NCI-H1694 (cell line): ENCODE measurements at regions not wholly inside any gene's neighbourhood (a gene's known extent, or its start where the extent isn't known, plus 50 kb on each side); places are given as distances from the start of the nearest gene placed in this dataset.
"Not testable (repeated sequence)": the region's sequence is repeated elsewhere in the genome, so short reads cannot be mapped to it uniquely, and the experiment has no call there.

Source experiments
- DNase-seq: peaks from one replicate; lab custom pipeline; 2025; lab: John Stamatoyannopoulos, UW

DNA sequence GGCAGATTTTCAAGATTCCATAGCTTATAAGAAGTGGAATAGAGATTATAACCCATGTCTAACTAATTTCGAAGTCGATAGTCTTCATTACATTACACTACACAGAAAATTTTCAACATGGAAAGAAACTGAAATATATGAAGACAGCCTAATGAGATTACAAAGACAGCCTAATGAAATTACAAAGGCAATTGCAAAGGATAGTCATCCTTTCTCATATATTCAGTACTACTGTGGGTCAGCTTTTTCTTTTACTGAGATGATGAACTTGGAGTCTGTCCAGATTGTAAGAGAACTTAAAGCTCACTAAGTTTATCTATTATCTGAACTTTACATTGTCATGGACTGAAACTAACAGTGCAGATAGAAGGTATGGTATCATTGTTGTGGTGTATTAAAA is 304.4 kb upstream of the MBL2 start:
- no peak for DNase-seq

GRCh38 chr10:53075469-53075868 is 302.9 kb upstream of the MBL2 start:
- no peak for DNase-seq

GRCh38 chr10:53072144-53072543 is 299.6 kb upstream of the MBL2 start:
- DNase-seq = no peak

DNA sequence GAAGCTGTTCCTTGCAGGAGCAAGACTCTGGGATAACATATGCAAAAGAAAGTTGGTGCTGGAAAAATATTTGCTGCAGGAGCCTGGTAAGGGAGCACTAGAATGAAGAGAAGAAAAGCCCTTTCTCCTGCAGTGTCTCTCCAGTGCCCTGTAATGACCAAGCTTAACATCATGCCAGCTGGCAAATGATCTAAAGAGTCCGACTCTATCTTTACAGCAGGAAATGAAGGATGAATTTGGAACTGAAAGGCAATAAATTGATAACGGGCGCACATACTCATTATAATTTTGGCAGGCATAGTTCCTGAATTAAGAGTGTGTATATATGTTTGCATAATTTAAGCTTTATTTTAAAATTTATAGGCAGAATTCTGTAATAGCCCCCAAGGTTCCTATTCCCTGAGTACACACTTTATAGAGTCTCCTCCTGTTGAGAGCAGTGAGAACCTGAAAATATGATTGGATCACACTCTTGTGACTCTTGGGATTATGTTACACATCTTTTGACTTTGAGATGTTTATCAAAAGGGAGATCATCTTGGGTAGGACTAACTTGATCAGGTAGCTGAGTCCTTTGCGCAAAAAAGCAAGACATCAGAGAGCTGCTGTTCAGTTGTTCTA is 299.0 kb upstream of the MBL2 start:
- DNase-seq = no peak

GRCh38 chr10:53069013-53069412 is 296.4 kb upstream of the MBL2 start:
- no peak for DNase-seq

- no peak for DNase-seq
These were observed 292.0 kb upstream of the MBL2 start for GRCh38 chr10:53064614-53065013.

DNA sequence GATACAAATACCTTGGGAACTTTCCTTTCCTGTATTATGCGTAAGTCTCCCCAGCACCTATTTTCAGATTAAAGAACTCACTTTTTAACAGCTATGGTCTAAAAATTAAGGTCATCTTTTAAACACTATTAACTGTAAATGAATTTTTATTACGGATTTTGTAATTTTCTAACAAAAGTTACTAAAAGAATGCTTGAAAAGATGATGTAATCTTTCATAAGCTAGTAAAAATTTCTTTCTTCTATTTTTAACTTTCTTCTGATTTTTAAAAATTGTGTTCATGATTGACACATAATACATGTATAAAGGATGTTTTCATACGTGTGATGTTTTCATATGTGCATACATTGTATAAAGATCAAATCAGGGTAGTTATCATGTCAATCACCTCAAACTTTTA is 291.2 kb upstream of the MBL2 start:
- no peak for DNase-seq

DNA sequence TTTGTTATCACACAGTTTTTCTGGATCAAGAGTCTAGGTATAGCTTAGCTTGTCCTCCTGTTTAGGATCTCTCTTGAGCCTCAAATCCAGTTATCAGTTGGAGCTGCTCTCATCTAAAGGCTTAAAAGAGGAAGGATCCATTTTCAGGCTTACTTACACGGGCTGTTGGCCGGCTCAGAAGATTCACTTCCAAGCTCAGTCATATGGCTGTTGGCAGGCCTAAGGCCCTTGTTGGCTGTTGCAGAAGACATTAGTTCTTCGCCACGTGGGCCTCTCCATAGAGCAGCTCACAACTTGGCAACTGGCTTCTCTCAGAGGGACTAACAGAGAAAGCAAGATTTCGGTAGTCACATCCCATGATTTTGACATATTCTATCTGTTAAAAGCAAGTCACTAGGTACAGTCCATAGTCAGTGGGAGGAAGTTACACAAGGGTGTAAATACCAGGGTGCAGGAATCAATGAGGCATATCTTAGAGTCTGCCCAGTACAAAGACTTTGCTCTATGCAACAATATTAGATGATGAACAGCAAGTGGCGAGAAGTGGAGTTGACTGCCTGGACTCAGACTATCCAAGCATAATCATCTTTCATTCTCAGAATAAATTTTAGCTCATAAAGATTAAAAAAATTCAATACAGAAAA is 280.1 kb upstream of the MBL2 start:
- DNase-seq = no peak

GRCh38 chr10:53045315-53045714 is 272.7 kb upstream of the MBL2 start:
- no peak for DNase-seq

GRCh38 chr10:53035823-53036222 is 263.2 kb upstream of the MBL2 start:
- not testable (repeated sequence) for DNase-seq

GRCh38 chr10:53033396-53033795 is 260.8 kb upstream of the MBL2 start:
- DNase-seq = no peak

DNA sequence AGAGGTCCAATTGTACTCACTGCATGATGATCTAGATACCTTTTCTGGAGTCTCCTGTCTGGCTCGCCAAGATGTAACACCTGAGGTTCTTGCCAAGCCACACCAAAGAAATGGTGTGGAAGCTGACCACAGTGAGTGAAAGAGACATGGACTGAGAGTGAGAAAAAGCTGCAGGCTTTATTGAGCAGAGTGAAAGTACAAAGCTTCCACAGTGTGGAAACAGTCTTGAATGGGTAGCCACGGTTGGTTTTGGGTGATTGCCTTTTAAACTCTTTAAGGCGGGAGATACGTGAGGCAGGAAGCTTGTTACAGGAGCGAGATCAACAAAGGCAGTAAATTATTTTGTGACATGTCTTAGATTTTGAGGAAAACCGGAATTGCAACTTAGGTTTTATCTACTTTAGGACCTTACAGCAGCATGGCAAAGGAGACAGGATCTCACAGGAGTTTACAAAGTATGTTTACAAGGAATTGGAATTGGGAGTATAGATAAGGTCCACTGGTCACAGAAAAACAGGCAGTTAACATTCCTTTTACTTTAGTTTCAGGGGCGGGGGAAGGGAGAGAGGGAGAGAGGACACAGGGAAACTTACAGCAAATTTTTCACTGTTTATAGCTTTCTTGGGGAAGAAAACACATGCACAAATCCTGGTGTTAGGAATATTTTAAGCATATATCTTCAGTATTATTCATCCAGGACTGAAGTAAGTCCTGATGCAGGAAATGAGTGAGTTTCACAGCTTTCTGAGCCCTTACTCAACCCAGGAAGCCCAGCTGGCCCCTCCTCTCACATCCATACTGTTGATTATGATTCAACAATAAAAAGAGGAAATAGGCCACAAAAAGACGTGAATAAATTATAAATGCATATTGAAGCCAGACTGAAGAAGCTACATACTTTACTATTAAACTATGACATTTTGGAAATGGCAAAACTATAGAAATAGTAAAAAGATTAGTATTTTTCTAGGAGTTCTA is 257.6 kb upstream of the MBL2 start:
- DNase-seq = not testable (repeated sequence)

- DNase-seq = no peak
These were observed 256.9 kb upstream of the MBL2 start for GRCh38 chr10:53029449-53029848.

DNA sequence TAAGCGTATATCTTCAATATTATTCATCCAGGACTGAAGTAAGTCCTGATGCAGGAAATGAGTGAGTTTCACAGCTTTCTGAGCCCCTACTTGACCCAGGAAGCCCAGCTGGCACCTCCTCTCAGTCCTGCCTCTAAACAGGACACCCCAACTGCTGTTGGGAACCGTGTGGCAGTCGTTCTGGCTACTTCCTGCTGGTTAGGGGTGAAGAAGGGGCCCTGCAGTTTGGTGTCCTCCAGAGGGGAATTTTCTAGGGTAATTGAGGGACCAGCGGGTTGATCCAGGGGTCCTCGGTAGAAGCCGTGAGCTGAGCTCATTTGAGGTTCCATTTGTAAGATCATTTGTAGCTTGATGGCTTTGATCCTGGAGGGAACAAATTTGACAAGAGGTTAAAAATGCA is 253.2 kb upstream of the MBL2 start:
- not testable (repeated sequence) for DNase-seq

DNA sequence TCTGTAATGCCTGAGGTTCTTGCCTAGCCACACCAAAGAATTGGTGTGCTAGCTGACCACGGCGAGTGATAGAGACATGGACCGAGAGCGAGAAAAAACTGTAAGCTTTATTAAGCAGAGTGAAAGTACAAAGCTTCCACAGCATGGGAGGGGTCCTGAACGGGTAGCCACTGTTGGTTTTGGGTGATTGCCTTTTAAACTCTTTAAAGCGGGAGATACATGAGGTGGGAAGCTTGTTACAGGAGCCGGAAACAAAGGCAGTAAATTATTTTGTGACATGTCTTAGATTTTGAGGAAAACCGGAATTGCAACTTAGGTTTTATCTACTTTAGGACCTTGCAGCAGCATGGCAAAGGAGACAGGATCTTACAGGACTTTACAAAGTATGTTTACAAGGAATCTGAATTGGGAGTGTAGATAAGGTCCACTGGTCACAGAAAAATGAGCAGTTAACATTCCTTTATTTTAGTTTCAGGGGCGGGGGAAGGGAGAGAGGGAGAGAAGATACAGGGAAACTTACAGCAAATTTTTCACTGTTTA is 252.7 kb upstream of the MBL2 start:
- DNase-seq = no peak

DNA sequence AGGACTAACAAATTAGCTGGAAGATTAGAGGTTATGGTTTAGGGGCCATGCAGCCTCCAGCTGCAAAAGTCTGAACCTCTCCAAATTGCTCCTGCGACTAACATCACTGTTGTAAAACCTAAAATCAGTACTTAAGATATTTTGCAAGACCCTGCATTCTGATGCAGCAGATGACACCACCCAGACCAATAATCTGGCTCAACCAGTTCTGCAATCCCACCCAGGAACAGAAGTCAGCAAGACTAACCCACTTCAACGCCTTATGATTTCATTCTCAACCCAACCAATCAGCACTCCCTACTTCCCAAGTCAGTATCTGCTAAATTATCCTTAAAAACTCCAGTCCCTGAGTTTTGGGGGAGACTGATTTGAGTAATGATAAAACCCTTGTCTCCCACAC is 250.8 kb upstream of the MBL2 start:
- no peak for DNase-seq

DNA sequence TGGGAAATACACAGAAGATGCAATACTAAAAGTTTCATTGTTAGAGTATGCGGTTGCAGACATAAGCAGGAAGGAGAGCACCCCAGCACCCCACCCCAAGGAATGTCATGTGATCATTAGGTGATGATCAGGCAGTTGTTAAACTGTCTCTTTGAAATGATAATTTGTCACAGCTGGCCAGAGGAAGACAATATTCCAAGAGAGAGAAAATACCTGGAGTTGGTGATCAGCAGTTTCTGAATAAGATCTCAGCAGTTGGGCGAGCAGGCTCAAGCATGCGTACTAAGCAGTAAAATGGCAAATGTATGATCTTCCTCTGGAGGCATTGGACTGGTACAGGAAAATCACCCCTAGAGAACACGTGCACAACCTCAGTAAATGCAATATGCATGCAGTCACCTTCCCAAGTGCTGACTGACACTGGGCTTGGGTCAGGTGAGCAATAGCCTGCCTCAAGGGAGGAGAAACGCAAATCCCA is 250.1 kb upstream of the MBL2 start:
- no peak for DNase-seq

- no peak for DNase-seq
These were observed 240.7 kb upstream of the MBL2 start for GRCh38 chr10:53013201-53013810.

- DNase-seq = no peak
These were observed 237.7 kb upstream of the MBL2 start for GRCh38 chr10:53009961-53010907.

DNA sequence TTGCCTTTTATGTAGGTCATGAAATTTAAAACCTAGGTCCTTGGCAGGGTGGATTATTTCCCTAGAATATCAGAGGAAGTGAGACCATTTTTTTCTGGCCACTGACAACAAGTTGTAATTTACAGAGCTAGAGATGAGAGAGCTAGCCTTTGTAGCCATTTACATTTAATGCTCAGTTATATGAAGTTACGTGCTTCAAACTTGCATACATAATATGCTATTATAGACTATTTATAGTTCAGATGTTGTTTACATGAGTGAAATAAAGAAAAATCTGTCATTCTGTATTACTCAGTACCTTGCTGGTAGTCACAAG is 234.9 kb upstream of the MBL2 start:
- DNase-seq = no peak
